ENCODE measurements at regions not wholly inside any gene's neighbourhood (a gene's known extent, or its start where the extent isn't known, plus 50 kb on each side); places are given as distances from the start of the nearest gene placed in this dataset.

DNA sequence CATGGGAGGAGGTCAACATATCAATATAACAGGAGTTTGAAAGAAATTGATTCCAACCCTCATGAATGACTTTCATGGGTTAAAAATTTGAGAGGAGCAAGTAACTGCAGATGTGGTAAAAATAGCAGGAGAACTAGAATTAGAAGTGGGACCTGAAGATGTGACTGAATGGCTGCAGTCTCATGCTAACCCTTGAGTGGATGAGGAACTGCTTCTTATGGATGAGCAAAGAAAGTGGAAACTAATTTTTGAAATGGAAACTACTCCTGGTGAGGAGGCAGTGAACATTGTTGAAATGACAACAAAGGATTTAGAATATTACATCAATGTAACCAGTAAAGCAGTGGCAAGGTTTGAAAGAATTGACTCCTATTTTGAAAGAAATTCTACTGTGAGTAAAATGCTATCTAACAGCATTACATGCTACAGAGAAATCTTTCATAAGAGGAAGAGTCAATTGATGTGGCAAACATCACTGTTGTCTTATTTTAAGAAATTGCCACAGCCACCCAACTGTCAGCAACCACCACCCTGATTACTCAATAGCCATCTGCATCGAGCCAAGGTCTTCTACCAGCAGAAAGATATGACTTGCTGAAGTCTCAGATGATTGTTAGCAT is 1683.2 kb downstream of the MAT2B start:
- DNase-seq (ENCODE audit: low spot score), result no peak

DNA sequence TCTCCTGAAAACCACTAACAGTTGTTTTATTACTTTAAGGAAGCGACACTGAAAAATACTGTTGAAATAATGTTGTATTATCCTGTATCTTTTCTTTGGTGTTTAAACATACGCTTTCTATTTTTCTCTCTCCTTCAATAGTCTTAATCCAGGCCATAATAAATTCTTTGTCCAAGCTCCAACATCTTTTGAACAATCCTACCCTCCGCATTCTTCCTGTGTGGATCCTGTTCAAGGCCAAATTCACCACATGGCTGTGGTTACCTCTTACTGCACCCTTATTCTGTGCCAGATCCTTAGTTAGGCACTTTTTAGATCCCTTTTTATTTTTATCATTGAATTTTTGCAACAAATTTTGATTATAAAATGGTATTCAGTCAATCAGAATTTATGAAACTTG is 1691.5 kb downstream of the MAT2B start:
- no peak for DNase-seq (ENCODE audit: low spot score)

DNA sequence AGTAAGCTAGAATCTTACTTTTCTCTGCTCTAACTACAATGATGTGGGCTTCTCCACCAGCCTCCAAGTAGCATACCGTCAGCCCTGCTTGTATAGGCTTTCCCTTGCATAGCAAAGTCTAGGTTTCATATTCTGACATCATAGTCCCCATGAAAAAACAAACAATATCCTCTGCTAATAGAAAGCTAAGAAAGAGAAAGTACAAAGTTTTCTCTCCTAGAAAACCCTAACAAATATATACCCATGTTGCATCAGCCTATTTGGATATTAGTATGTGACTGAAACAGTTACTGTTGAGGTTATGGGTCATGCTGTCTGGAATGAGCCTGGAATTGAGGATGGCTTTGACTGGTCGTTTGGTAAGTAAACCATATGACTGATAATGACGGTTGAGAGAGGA is 1696.0 kb downstream of the MAT2B start:
- no peak for DNase-seq (ENCODE audit: low spot score)

DNA sequence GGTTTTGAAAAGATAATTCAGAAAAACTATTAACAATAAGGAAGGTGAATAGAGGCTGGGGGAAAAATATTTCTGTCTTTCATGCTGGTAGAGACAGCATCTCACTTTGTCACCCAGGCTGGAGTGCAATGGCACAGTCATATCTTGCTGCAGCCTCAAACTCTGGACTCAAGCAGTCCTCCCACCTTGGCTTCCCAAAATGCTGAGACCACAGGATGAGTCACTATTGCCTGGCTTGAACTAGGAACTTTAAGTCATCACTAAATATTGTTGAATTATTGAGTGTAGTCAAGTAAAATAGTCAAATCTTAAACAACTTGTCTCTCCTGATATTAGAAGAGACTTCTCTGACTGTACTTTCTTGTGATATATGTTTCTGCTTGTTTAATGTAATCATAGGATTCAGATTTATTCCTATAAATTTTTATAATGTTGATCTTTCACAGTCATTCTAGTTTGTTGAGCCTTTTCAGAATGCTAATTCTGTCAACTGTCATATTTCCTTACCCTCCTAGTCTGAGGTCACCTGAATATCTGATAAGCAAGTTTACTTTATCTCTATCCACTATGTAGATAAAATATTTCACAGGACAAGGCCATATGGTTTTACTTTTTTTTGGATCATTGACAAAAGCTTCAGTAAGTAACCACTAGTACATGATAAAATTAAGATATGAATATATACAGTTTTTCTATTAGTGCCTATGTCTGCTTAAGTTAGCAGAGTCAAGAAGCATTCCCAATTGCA is 1696.5 kb downstream of the MAT2B start:
- DNase-seq (ENCODE audit: low spot score), result no peak

DNA sequence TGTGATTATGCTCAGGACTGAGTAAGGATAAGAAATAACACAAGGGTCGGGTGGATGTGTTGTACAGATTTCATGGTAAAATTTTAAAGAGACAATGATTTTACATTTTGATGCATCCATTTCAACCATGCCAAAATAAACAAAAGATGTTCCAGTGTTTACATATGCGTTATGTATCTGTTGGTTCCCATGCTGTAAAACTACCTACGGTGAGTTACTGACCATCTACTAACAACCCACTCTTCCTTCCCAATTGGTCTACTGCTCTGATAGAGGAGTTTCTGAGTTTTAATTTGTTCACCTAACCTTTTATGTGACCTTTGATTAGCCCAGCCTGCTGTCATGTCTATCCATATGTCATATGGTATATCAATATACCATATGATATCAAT is 1697.1 kb downstream of the MAT2B start:
- no peak for DNase-seq (ENCODE audit: low spot score)

DNA sequence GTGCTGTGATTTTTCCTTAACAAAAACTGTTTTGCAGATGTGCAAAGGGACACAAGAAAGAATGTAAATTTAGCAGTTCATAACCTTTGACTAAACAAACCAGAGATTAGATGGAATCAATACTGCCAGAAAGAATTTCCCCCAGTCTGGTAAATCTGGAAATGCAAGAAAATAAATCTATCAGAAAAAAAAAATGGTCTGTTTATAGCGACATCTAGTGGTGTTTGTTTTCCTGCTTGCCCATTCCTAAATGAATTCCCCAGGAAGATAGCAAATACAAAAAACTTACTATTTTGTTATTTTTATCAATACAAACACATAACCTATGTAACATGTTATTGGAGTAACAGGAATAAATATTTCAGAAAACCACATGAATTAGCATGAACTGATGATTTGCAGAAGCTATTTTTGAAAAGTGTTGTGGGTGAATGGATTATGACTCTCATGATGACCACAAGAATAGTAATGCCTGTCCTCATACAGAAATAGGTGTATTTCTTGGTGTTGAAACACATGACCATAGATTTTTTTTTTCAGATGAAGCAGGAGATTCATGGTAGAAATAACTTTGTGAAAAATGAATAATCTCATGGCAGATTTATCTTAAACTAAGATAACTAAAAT is 1703.8 kb downstream of the MAT2B start:
- DNase-seq (ENCODE audit: low spot score), result no peak

DNA sequence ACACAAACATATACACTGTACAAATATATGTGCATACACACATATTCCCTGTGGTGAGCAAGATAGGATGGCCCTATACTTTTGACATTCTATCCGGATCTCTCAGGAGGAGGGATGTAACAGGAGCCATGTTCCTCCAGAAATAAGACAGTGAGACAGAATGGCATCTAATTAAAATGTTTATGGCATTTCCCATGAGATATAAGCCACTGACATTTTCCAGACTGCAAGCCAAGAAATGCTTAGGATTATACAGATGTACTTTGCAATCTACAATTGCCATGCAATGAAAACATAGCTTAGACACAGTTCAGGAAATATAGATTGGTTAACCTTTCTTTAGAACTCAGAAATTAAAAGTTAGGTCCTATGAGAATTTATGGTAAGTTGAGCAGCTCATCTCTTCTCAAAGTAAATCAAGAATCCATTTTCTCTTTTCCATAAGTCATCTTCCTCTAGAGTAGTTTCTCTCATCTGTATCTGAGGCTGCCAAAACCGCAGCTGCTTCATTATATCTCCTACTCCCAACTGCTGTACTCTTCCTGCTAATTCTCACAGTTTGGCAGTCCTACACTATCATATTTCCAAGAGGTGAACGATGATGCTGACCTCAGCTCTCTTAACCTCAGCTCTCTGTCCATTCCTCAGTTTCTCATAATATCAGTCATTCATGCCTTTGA is 1719.1 kb downstream of the MAT2B start:
- DNase-seq (ENCODE audit: low spot score), result no peak

DNA sequence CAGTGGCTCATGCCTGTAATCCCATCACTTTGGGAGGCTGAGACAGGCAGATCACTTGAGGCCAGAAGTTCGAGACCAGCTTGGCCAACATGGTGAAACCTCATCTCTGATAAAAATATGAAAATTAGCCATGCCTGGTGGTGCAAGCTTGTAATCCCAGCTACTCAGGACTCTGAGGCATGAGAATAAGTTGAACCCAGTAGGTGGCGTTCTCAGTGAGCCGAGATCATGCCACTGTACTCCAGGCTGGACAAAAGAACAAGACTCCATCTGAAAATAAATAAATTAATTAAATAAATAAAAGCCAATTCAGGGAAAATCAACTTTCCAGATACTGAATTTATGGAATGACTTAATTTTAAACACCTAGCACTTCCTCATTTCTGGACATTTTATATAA is 1722.1 kb downstream of the MAT2B start:
- DNase-seq (ENCODE audit: low spot score), result no peak

DNA sequence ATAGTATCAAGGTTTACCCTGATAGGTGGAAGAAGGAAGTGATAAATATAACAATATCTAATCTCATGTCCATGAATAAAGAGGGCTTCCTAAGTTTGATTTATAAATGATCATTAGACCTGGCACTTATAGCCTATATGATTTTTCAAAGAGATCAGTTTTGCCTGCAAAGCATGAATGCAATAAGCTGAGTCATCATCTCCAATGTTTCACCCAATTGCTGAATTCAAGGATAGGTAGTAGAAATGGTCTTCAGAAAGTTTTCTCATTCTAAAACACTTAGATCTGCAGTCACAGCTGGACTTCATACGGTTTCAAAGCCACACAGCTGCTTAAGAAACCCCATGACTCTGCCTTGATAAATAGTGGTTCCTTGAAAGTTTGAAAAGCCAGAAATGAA is 1722.8 kb downstream of the MAT2B start:
- no peak for DNase-seq (ENCODE audit: low spot score)

DNA sequence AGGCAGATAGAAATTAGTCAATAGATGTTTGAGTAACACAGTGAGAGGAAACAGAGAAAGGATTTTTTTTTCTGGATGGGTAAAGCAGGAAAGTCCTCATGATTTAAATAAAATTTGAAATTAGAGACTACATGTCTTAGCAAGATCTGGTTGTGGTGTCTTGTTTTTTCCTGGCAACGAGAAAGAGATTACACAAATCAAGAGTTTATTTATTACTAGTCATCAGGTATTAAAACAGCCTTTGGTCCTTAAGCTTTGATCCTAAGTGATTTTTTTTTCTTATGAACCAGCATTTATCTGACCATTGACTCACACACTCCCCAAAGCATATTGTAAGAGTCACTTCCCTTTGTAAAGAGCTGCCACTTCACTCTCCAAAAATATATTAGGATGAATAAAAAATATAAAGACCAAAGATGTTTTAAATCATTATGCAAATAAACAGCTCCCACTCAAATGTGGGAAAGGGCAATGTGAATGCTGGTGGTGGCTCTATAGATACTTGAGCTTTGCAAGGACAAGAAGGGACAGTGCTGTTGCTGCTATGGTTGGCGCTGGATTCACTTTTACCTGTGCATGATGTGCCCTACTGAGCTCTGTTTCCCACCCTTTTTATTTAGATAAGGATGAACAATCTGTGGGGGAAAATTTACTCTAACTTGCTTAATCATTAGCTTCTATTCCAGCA is 1726.5 kb downstream of the MAT2B start:
- no peak for DNase-seq (ENCODE audit: low spot score)

DNA sequence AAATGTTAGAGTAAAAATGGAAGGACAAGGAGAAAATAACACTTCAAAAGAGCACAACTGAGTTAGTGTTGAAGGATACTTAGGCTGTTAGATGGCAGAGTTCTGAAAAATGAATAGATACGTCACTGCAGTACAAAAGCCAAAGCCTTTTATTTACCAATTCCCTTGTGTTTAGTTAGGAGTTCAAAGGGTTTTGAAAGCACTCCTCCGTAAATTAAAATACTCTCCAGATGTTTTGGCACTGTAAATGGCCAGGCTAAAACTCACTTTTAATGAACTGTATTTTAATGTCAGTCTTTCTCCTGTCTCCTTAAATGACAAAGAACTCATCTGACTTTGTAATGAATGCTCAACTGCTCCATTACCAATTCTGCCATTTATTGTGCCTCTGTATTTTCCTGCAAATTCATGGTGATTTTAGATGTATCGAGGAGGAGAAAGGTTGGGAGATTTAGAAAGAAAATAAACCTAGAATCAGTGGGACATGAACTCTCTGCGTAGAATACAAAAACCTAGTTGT is 1727.2 kb downstream of the MAT2B start:
- no peak for DNase-seq (ENCODE audit: low spot score)

DNA sequence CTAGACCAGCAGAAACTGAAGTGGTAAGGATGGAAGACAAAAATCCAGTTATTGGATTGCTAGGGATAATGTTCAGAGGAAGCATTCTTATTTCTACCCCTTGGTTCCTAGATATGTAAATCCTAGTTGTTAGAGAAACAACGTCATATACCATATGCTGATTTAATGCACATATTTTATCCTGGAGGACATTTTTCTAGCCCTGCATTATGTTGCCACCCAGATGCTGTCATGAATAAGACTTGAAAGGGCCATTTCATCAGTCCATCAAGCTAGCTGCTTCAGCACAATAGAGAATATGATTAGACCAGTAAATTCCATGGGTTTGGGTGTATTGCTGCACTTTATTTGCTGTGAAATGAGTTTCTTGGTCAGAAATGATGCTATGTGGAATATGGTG is 1736.4 kb downstream of the MAT2B start:
- no peak for DNase-seq (ENCODE audit: low spot score)

DNA sequence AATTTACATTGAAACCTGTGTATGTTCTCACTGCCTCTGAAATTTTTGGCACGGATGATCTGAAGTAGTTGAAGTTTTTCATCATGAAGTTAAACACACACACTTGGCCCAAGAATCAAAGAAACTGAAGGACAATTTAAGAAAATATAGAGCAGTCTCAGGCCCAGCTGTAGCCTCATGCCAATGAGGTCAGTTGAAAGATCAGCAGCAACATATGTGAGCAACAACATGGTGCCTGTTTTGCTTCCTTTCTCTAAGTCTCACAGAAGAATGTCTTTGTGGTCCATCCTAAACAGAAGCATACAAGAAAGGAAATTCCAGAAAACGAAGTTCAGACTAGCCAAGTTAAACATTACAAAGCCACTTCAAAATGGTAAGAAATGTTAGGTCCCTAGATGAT is 1737.2 kb downstream of the MAT2B start:
- no peak for DNase-seq (ENCODE audit: low spot score)

DNA sequence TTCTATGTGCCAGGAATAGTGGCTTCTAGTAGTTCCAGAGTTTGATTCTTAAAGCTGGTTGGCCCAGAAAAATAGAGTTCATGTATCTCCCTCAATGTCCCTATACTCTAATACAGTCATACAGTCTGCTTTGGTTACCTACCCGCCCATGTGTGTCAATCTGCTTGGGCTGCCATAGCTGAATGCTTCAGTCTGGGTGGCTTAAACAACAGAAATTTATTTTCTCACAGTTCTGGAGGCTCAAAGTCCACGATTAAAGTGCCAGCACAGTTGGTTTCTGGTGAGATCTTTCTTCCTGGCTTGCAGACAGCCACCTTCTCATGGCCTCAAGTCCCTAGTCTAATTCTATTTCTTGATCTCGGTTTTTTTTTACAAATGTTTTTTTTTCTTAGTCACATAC is 1739.0 kb downstream of the MAT2B start:
- DNase-seq (ENCODE audit: low spot score), result no peak

DNA sequence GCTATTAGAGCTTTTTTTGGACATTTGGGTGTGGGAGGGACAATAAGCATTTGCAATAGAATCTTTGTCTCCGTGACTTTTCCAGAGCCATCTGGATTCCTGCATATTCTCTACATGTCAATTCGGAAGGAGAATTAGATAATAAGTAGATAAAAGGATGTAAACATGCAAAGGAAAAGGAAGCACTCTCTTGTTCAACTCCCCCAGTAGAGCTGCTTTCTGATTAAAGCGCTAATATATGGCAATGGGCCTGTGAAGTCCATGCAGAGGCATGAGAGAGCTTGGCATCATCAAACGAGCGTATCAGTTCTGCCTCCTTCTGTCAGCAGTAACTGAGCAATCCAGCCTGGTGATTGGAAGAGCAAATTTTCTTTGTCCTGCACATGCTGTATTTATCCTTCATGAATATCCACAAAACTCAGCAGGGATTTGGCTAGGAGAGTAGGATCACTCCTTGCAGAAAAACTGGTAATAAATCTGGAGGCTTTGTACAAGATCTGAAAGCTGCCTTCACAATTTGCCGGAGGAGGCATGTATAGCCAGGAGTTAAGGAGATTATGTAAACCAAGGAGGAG is 1752.9 kb downstream of the MAT2B start:
- no peak for DNase-seq (ENCODE audit: low spot score)

DNA sequence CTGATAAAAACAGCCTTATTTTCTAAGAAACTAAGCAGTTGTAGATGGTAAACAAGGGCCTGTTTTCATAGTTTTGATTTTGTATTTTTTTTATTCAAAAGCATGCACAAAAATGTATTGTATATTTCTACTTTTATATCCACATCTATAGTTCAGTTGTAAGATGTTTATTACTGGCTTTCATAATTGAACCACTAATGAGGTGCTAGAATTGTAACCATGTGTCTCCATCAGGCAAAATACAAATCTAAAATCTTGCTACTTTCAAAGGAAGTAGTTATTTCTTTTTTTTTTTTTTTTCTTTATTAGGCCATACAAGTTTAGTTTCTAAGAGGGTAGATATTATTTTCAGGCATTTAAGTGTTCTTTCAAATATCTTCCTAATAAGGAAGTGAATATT is 1755.0 kb downstream of the MAT2B start:
- DNase-seq (ENCODE audit: low spot score), result no peak

DNA sequence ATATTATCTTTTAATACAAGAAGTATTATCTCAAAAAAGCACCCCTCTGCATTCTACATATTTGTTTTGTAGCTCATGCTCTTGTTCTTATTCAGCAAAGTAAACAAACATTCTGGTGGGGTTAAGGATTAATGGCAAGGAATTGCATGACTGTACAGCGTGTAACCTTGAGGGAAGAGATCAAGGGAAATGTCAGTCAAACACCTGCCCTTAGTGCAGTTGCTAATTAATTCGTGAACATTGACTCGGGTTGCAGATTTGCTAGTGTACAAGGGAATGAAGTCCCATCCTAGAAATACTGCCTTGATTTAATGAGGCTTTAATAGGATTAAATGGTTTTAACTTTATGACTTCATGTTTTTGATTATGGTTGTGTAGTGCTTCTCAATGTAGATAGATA is 1758.1 kb downstream of the MAT2B start:
- no peak for DNase-seq (ENCODE audit: low spot score)

DNA sequence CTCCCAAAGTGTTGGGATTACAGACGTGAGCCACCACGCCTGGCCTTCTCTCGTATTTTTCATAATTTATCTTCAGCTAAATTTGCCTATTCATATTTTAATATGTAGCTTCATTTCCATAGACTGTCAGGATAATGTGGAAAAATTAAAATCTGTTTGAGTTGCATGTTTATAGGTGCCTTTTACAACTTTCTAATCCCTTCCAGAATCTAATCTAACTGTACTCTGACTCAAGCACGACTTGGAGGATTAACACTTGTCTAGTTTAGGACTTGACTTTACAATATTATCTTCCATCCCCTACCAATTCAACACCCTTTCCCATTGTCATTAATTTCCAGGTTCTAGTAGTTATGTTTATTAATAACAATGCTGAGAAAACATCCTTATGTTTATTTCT is 1761.5 kb downstream of the MAT2B start:
- DNase-seq (ENCODE audit: low spot score), result no peak

DNA sequence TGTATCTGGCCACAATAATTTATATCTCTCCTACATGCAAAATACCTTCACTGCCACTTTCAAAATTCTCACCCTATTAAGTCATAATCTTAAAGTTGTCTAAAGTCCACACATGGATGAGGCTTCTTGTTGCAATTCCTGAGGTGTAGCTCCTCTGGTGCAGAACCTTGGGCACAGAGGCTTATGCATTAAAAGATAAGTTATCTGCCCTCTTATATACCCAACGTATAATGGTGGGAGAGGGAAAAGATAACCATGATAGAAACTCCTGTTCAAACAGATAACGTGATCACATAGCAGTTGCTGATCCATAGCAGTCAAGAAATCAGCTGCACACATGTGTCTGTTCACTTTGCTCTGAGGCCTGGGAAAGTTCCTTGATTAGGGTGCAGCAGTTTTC is 1767.0 kb downstream of the MAT2B start:
- no peak for DNase-seq (ENCODE audit: low spot score)

DNA sequence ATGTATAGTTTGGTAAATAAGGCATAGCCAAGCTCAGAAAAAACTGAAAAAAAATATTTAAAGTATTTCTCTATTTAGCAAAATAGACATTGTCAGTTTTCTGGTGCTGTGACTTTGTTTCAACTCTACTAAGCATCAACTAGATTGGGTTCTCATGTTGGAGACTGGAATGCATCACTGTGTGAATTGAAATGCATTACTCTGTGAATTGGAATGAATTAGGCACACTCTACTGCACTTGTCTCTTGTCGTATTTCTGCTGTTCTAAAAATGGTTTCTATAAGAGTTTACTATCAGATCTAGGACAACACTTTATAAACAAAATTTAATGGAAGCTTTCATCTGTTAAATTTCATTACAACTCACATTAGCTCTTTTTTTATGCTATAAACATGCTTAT is 1772.2 kb downstream of the MAT2B start:
- no peak for DNase-seq (ENCODE audit: low spot score)

DNA sequence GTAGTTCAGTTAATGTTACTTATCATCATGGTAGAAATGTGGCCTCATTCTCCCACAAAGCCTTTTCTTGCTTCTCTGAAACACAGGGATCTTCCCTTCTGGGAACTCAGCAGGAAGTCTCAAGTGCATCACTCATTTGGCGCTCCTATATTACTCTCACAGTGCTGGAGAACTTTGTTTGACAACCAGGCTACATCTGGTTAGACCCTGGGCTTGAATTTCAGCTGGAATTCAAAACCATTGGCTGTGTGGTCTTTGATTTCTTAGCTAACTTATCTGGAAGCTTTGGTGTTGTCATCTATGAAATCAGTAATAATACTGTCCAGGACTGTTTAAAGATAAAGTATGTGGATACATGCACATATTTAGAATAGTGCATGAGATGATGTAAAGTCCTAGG is 1777.1 kb downstream of the MAT2B start:
- DNase-seq (ENCODE audit: low spot score), result no peak

DNA sequence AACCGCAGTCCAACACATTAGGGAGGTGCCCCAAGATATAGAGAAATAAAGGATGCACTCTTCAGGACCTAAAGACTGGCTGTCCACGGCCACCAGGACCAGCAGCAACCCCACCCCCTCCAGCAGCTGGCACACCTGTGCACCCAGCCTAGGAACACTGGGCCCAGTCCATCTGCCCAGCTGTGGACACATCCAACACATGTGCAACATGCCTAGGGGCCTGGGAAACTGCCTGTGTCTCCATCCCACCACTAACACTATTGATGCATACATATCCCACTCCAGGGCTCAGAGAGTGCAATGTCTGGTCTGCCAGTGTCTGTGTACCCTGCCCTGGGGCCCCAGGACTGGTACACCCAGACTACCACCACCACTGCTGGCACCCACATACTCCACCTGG is 1781.3 kb downstream of the MAT2B start:
- DNase-seq (ENCODE audit: low spot score), result no peak

Measured in CD4-positive, alpha-beta T cell treated with Interleukin-2 at 100 ng/mL for 4 hours (primary cell).